Fibroblast of villous mesenchyme (primary cell): ENCODE measurements at regions not wholly inside any gene's neighbourhood (a gene's known extent, or its start where the extent isn't known, plus 50 kb on each side); places are given as distances from the start of the nearest gene placed in this dataset.

Experiments
- DNase-seq: peaks from one replicate; pipeline ENCODE4 v3.0.0-alpha.2; 2010; ENCODE audit warnings: low read depth
- H3K4me3 ChIP-seq: 2 replicates; pipeline ENCODE4 v1.5.1; 2011; ENCODE audit warnings: low read depth, mild to moderate bottlenecking, low read length
- TF ChIP-seq, protein P1 (sequence below): IDR thresholded peaks from 2 replicates; pipeline ENCODE4 v1.5.1; 2012; ENCODE audit warnings: low read depth, mild to moderate bottlenecking, low read length; ENCODE audit not compliant: insufficient read depth

DNA sequence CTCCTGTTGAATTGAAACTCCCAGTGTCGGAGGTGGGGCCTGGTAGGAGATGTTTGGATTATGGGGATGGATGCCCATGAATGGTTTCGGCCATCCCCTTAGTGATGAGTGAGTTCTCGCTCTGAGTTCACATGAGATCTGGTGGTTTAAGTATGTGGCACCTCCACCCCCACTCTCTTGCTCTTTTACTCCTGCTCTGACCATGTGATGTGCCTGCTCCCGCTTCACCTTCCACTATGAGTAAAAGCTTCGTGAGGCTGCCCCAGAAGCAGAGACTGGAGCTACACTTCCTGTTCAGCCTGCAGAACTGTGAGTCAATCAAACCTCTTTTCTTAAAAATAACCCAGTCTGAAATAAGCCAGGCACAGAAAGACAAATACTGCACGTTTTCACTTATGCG is 512.4 kb downstream of the HS3ST4 start:
- TF ChIP-seq, protein P1, sequence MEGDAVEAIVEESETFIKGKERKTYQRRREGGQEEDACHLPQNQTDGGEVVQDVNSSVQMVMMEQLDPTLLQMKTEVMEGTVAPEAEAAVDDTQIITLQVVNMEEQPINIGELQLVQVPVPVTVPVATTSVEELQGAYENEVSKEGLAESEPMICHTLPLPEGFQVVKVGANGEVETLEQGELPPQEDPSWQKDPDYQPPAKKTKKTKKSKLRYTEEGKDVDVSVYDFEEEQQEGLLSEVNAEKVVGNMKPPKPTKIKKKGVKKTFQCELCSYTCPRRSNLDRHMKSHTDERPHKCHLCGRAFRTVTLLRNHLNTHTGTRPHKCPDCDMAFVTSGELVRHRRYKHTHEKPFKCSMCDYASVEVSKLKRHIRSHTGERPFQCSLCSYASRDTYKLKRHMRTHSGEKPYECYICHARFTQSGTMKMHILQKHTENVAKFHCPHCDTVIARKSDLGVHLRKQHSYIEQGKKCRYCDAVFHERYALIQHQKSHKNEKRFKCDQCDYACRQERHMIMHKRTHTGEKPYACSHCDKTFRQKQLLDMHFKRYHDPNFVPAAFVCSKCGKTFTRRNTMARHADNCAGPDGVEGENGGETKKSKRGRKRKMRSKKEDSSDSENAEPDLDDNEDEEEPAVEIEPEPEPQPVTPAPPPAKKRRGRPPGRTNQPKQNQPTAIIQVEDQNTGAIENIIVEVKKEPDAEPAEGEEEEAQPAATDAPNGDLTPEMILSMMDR, result no peak
- no peak overlapping the region for H3K4me3 ChIP-seq
- no peak for DNase-seq

DNA sequence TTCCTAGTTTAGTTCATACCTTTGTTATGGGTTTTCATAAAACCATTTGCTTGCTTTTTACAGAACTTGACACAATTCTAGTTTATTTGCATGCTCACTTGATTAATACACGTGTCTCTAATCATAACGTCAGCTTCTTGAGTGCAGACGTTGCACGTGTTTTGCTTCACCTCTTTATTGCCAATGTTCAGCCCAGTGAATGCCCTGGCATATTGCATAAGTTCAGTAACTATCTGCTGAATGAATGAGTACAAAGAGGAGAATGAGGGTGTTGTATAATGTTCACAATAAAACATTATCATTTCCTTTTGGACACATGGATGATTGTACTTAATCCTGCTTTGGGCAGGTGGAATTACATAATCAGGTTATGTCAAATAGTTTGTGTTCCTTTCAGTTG is 519.8 kb downstream of the HS3ST4 start:
- no peak for DNase-seq
- TF ChIP-seq, protein P1, result no peak
- H3K4me3 ChIP-seq, result no peak overlapping the region

DNA sequence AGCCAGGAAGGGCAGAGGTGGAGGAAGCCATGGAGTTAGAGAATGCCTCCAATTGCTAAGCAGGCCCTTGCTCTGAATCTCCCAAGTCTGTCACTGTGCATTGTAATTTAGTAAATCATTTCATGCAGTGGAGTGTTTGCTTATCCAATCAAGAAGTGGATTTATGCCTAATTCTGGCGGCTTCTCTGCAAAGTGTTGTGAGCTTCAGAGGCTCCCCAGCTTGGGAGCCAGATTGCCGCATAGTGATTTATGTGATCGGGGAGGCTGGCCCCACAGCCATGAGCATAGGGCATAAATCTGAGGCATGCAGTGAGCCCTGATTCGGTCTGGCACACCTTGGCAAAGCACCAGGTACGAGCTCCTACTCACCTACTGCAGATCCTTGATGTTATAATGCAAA is 520.8 kb downstream of the HS3ST4 start:
- TF ChIP-seq, protein P1, result no peak
- H3K4me3 ChIP-seq, result no peak overlapping the region
- DNase-seq, result no peak

DNA sequence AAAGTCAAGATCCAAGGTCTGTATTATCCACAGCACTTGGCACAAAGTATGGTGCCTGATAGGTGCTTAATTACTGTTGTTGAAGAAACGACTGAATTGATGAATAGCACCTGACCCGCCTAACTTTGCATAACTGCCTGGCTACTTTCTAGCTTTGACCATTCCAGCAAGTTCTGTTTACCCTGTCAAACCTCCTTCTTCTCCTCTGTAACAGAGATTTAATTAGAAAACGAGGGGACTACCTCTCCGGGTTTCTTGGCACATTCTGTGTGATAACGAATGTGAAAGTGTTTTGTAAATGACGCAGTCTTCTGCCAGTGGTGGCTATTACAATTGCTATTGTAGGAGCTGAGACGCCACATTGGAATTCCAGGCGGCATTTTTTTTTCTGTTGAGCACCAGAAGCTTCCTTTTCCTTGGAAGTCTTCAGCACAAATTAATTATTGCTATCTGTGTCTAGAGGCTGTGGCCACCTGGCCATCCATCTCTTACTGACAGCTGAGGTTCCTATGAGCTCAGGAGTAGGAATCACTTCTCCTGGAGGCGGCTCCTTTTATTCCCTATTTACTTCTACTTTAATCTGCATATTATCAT is 522.9 kb downstream of the HS3ST4 start:
- TF ChIP-seq, protein P1, result no peak
- DNase-seq, result no peak

DNA sequence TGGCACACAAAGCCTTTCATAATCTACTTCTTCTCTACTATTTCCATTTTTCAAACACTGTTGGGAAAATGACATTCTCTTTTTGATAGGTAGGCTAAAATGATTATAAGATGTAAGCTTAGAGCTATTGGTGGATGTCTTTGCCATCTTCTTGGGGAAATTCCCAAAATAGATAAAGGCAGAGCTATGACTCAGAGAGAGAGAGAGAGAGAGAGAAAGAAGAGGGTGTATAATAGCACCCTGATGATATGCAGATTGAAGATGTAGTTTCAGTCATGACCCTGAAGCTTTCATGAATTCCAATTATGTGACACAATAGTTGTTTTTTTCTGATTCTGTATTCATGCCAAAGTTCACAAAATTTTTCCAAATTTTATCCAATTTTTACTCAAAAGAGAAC is 529.1 kb downstream of the HS3ST4 start:
- H3K4me3 ChIP-seq, result no peak overlapping the region
- DNase-seq, result no peak
- TF ChIP-seq, protein P1, result no peak

More for the DNA sequence above, 522.9 kb downstream of the HS3ST4 start:
- no peak overlapping the region for H3K4me3 ChIP-seq

DNA sequence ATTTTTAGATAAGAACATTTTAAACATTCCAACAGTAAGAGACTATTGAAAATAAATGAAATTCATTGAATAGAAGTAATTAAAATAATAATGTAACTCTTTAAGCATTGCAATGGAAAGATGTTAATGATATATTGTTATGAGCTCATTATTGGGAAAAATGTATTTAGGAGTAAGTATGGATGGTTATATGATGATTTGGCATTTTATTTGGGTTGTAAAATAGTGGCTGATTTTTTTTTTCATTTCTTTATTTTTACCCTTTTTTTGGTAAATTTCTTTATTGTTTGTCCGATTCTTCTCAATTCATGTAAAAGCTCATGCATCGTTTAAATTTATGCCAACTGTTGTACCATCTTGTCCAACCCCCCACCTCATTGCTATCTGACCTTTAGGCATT is 539.9 kb downstream of the HS3ST4 start:
- no peak overlapping the region for H3K4me3 ChIP-seq
- DNase-seq, result no peak
- TF ChIP-seq, protein P1, result no peak

DNA sequence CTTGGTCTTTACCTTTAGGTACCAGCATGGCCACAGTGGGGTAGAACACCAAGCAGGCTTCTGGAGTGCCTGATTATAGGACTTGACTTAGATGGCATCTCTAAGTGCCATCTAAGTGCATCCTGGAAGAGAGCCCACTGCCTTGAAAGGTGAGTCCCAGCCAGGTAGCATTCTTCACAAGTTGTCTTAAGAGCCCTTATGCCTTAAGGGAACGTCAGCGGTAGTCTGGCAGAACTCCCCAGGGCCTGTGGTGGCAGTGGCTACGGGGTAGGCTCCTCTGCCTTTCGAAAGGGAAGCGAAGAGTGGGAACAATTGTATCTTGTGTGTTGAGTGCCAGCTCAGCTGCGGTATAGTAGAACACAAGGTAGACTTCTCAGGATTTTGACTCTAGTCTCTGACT is 549.0 kb downstream of the HS3ST4 start:
- no peak overlapping the region for H3K4me3 ChIP-seq
- DNase-seq, result no peak
- TF ChIP-seq, protein P1, result no peak
